Adrenal gland (tissue), 5 donors: ENCODE measurements at regions not wholly inside any gene's neighbourhood (a gene's known extent, or its start where the extent isn't known, plus 50 kb on each side); places are given as distances from the start of the nearest gene placed in this dataset.

ENCODE experiments used
- POLR2A ChIP-seq, 2 donors: fragments of 450-650 bp; IDR thresholded peaks; one replicate each; pipeline ENCODE4 v1.6.1; 2017; ENCODE audit warnings: antibody characterized with exemption in 2 of 2, mild to moderate bottlenecking in 2 of 2, moderate library complexity in 1 of 2
- TF ChIP-seq, protein P1 (sequence below), 6 experiments: fragments of 450-650 bp in 4 of 6; fragments of 200-600 bp in 2 of 6; sonication (generic) in 1 of 6; IDR thresholded peaks; 1 replicate in 5 of 6; 2 replicates in 1 of 6; pipeline versions ENCODE4 v1.5.1 to v1.8.0; 2016 to 2021; ENCODE audit warnings: antibody characterized with exemption in 6 of 6, mild to moderate bottlenecking in 2 of 6, moderate library complexity in 1 of 6
- donor health status: DM: no; HTN: no; CAD: no.

DNA sequence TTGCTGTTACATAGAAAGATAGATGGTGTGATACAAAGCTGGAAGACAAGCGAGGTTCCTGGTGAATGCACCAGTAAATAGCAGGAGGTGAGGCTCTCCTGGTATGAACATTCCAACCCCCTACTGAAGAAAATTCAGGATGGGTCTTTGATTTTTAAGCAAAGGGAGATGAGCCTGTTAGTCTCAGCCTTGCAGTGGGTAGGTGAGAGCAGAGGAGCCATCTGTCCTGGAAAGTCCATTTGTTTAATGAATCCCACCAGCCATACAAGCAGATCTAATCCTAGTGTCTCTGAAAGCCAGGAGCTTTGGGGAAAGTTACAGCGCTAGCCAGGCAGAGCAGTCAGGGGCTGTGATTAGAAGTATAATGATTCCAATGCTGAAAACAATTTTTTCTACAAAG, 234.8 kb upstream of the FOXN3 start:
- TF ChIP-seq, protein P1, sequence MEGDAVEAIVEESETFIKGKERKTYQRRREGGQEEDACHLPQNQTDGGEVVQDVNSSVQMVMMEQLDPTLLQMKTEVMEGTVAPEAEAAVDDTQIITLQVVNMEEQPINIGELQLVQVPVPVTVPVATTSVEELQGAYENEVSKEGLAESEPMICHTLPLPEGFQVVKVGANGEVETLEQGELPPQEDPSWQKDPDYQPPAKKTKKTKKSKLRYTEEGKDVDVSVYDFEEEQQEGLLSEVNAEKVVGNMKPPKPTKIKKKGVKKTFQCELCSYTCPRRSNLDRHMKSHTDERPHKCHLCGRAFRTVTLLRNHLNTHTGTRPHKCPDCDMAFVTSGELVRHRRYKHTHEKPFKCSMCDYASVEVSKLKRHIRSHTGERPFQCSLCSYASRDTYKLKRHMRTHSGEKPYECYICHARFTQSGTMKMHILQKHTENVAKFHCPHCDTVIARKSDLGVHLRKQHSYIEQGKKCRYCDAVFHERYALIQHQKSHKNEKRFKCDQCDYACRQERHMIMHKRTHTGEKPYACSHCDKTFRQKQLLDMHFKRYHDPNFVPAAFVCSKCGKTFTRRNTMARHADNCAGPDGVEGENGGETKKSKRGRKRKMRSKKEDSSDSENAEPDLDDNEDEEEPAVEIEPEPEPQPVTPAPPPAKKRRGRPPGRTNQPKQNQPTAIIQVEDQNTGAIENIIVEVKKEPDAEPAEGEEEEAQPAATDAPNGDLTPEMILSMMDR (IDR thresholded peaks at IDR 0.05): no peak
- TF ChIP-seq POLR2A (IDR thresholded peaks at IDR 0.05): no peak
